NCI-H2081 (cell line): ENCODE measurements at regions not wholly inside any gene's neighbourhood (a gene's known extent, or its start where the extent isn't known, plus 50 kb on each side); places are given as distances from the start of the nearest gene placed in this dataset.
A peak's percentile ranks its signal among the peaks of the same experiment; 100 is the strongest.
"Not testable (repeated sequence)": the region's sequence is repeated elsewhere in the genome, so short reads cannot be mapped to it uniquely, and the experiment has no call there.

Experiments used
- DNase-seq, 2 experiments: peaks; one replicate each; lab custom pipeline; 2025; lab: John Stamatoyannopoulos, UW

- DNase-seq = no peak
These were observed 448.7 kb upstream of the HNRNPA3 start for GRCh38 chr2:176763851-176764404.

DNA sequence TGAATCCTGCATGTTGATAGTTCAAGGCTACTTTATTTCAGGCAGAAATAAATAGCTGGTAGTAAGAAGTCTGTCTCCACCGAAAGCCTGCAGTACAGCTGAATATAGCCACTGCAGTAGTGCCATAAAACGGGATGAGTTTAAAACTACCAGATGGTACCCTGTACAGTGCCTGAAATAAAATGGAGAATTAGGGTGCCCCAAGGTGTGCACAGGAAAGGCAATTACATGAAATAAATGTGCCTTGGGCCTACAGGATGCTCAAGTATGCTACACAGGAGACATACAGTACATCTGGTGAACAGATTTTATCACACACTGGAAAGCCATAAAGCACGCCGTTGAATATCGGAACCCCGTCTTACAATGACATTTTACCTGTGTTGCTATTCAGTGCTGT is 447.7 kb upstream of the HNRNPA3 start:
- DNase-seq = no peak

DNA sequence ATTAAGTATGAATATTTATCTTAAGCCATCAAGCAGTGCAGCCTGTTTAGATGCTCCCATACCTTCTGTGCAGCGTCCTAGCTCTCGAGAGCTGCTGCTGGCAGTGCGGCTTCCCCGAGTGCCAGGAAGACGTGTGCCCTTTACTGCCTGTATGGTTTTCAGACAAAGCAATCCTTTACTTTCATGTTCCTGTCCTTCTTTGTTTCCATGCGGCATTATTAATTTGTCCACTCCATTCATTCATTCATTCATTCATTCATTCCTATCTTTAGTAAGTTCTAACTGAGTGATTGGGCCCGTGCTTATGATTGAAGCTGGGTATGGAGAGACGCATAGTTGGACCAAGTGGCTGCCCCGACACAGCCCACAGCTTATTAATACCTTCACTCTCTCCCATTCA is 446.6 kb upstream of the HNRNPA3 start:
- DNase-seq = no peak

DNA sequence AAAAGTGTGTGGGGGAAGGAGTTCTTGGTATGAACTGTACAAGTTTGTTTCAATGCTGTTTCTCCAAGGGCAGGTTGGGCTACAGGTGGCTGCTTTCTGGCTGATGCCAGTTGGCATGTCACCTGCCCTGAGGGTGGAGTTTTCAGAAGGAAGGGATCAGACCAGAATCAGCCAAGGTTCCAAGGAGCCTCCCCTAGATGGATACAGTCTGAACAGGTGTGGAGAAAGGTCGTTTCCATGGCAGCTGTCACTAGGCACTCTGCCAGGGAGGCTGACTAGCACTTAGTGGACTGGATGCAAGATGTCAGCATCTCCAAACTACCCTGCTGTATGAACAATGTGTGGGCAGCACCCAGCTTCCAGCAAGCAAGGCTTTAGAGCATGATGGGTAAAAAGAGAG is 444.4 kb upstream of the HNRNPA3 start:
- peak in 1 of 2 experiments; percentile 45 for DNase-seq

- DNase-seq = no peak
These were observed 443.6 kb upstream of the HNRNPA3 start for GRCh38 chr2:176769021-176769420.

DNA sequence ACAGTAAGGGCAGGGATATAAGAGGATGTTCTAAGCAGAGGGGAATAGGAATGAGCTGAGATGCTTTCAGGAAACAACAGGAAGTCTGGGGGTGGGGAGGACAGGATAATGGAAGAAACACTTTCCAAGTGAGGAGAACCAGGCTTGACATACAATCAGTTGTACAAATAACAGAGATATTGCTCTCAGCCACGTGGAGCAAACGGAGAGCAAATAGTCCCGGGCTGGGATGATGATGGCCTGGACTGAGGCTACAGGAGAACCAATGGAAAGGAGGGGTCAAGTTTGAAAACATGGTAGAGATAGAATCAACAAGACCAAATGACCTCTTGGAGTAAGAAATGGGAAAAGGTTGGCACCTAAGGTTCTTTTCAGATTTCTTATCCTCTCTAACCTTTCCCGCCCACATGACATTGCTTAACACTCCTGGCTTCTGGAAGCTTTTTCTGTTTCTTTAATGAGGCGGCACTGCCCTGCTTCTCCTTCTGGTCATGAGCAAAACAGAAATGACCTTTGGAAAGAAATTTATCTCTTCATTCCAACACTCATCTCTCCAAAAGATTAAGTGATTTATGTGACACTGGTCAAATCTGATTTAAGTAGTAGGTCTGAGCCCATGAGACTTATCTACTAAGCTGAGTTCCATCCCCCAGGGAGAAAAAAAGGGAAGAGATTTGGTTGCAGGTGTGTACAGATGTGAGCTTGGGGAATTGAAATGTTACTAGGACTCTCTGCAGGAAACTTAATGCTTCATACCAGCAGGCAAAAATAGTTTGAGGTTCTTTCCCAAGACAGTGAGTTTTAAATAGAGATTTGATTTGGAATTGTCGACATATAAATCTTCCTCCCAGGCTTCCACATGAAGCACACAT is 442.9 kb upstream of the HNRNPA3 start:
- DNase-seq = no peak

DNA sequence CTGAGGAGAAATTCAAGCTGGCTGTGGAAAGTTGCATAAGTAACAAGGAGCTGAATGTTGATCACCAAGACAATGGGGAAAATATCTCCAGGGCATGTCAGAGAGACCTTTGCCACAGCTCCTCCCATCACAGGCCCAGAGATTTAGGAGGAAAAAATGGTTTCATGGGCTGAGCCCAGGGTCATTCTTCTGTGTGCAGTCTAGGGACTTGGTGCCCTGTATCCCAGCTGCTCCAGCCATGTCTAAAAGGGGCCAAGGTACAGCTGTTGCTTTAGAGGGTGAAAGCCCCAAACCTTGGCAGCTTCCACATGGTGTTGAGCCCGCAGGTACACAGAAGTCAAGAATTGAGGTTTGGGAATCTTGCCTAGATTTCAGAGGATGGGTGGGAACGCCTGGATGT is 439.8 kb upstream of the HNRNPA3 start:
- no peak for DNase-seq

GRCh38 chr2:176774766-176775451 is 437.7 kb upstream of the HNRNPA3 start:
- no peak for DNase-seq

GRCh38 chr2:176777262-176777661 is 435.3 kb upstream of the HNRNPA3 start:
- no peak for DNase-seq

DNA sequence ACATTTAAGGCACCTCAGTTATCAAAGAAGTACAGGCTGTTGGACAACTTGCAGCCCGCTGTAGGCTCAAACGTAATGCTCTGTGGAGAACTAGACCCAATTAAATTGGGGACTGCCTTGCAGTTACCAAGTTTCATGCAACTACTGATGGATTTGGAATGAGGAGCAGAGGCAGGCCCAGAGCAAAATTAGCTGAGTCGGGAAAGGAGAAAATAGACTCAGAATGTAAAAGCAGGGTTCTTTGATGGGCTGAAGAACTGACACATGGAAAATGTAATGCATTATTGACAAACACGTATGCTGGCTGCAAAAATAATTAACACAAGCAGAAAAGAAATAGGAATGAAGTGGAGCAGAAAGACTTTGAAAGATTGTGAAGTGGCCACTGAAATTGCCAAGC is 432.7 kb upstream of the HNRNPA3 start:
- DNase-seq = no peak

GRCh38 chr2:176780348-176780747 is 432.2 kb upstream of the HNRNPA3 start:
- DNase-seq = no peak

- no peak for DNase-seq
These were observed 430.9 kb upstream of the HNRNPA3 start for GRCh38 chr2:176781570-176782217.

DNA sequence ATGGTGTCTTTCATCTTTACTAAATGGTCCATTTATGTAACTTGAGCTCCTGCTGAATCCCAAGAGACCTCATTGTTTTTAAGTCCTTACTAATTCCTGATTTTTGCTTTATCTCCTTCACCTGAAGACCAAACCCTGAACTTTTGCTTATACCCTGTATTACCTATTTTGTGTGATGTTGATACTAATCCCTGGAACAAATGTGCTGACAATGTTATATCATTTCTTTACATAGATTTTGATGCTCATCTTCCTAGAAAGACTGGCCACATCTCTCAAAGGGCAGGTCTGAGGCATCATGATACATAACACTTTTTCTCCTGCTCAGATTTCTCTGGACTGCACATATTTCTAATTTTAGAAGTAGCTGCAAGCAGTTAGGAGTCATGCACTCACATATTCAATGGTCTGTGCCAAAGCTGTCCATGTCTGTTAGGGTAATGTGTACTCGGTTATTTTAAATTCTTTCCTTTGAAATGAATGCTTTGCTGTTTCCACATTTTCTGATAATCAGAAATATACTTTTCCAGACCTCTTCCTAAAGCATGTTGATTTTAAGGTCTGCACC is 427.9 kb upstream of the HNRNPA3 start:
- no peak for DNase-seq

- no peak for DNase-seq
These were observed 422.8 kb upstream of the HNRNPA3 start for GRCh38 chr2:176789751-176790150.

DNA sequence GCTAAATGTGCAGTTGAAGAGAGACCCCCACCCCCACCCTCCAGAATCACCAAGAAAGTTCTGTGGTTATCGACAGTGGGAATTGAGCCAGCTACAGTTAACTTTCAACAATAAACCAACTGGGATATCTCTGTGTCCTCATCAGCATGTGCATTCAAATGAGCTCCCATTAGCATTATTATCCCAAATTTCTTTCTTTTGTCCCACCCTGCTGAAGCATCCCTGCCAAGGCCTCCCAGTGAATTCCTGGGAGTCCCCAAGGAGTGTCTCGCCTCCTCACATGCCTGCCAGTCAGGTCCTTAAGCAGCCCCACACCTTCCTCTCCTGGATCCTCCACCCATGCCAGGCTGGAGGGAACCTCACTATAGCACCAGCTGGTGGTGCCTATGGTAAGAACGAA is 422.1 kb upstream of the HNRNPA3 start:
- no peak for DNase-seq

DNA sequence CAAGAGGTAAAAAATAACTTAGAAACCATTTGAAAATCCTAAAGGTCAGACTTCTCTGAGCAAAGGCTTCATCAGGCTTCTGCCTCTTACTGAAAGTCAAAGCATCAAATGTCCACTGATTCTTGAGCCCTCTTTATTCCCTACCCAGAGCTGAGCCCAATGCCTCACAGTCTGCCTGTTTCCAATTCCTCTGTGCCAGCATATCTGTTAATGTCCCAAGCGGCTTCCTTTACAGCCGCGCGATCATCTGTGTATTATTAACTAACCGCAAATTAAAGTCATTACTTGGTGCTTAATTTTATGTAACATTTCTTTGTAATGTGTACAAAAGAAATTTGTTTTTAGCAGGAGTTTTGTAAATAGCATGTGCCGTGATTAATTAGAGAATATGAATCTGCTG is 418.8 kb upstream of the HNRNPA3 start:
- no peak for DNase-seq

DNA sequence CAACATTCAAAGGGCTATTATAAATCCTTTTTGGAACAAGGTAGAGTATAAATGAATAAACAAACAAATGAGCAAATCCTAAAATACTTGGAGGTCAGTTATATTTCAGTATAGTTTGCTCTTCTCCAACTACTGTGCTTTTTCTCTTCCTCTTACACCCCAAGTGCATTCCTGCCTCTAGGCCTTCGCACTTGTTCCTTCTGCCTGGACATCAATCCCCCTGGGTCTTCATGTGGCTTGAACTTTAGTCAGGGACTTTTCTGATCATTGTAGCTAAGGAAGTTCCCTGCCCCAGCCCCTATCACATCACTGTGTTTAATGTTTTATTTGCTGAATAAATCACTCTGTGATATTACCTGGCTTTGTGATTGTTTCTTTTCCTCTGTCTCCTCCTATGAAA is 418.2 kb upstream of the HNRNPA3 start:
- DNase-seq = no peak

- no peak for DNase-seq
These were observed 416.8 kb upstream of the HNRNPA3 start for GRCh38 chr2:176795823-176796222.

- not testable (repeated sequence) for DNase-seq
These were observed 415.9 kb upstream of the HNRNPA3 start for GRCh38 chr2:176796677-176797076.

DNA sequence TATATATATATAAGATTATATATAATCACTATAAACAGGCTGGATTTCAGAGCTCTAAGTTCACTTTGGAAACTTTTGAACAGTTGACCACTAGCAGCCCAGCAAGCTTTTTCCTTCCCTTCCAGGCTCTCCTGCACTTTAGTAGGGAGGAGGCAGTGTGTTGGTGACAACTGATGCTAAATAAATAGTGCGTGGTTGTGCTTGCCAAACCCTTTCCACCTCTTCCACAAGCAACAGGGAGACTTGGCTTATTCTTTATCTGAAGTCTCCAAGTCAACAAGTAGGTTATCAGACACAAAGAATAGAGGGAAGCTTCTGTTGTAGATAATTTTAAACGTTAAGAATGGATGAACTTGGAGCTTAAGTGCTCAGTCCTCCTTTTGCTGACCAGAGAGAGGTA is 408.2 kb upstream of the HNRNPA3 start:
- peak in 1 of 2 experiments; percentile 33 for DNase-seq

DNA sequence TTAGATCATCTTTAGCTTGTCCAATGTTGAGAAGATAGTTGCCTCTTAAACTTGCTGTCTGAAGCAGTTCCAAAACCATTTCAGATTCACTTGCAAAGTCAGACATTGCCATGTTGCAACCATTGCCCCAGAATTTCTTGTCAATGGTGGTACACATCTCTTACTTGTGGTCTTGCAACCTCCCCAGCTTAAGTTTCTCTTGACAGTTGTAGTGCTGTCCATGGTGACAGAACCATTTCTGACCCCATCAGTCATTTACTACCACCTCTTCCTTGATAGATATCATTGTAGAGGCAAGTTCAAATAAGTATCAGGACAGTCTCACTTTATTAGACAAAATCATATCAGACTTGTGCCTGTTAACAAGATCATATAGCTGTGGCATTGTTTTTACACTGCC is 407.2 kb upstream of the HNRNPA3 start:
- DNase-seq = no peak

DNA sequence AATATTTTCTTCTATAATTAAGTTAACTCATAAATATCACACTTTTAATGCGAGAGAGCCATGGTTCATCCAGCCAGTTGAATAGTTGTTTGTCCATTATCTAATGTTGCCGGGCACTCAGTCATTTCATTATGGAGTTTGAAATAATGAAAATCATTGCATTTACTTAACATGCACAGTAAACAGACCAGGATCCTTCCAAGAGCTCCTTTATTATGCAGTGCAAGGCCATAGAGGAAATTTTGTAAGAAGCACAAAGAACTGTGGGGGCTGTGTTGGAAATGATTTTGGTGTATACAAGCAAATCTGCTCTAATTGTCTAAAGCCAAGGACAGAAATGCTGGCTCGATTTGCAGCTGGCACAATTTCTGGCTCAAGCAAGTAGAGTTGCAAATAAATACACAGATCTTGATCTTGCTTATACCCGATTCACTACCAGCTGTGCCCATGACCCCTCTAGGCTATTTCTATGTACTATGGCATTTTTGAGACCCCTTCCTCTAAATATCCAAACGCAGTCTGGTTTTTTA is 400.3 kb upstream of the HNRNPA3 start:
- peak in 1 of 2 experiments; percentile 61 for DNase-seq
